ENCODE measurements at regions not wholly inside any gene's neighbourhood (a gene's known extent, or its start where the extent isn't known, plus 50 kb on each side); places are given as distances from the start of the nearest gene placed in this dataset.

DNA sequence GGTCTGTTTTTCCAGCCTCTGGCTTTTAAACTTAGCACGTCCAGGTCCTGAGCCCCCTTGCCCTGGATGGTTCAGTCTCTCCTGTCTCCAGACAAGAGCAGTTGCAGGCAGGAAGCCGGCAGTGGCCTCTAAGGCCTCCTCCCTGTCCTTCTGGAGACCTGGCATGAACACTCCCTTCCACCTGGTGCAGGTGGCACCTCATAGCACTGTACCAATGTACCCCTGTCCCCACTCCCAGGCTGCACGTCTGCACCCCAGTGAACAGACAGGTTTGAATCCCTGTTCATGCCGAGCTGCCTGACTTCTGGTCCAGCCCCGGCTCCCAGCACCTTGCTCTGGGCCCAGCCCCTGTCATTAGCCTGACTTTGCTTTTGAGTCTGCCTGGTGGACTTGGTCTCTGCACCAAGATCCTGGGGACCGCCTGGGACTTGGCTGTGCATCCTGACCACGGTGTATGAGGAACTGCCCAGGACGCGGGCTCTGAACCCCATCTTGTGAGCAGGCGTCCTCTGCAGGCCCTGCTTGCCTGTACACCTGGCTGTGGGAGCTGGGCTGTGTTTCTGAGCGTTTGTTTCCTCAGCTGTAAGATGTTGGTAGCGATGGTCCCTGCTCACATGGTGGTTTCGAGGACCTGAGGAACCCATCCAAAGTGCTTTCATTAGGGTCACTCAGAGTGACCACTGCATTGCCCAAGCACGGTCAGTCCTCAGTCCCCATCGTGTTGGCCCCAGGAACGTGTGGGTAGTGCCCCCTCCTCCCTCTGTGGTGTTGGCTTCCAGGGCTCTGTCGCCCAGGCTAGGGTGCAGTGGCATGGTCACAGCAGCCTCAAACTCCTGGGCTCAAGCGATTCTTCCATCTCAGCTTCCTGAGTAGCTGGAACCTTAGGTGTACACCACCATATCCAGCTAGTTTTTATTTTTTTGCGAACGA, 75.0 kb upstream of the SHANK2 start:
- no peak for DNase-seq (ENCODE audit: low spot score)
- TF ChIP-seq, protein P1, sequence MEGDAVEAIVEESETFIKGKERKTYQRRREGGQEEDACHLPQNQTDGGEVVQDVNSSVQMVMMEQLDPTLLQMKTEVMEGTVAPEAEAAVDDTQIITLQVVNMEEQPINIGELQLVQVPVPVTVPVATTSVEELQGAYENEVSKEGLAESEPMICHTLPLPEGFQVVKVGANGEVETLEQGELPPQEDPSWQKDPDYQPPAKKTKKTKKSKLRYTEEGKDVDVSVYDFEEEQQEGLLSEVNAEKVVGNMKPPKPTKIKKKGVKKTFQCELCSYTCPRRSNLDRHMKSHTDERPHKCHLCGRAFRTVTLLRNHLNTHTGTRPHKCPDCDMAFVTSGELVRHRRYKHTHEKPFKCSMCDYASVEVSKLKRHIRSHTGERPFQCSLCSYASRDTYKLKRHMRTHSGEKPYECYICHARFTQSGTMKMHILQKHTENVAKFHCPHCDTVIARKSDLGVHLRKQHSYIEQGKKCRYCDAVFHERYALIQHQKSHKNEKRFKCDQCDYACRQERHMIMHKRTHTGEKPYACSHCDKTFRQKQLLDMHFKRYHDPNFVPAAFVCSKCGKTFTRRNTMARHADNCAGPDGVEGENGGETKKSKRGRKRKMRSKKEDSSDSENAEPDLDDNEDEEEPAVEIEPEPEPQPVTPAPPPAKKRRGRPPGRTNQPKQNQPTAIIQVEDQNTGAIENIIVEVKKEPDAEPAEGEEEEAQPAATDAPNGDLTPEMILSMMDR (IDR thresholded peaks at IDR 0.05; ENCODE audit: extremely low read depth, missing control alignments) = no peak

DNA sequence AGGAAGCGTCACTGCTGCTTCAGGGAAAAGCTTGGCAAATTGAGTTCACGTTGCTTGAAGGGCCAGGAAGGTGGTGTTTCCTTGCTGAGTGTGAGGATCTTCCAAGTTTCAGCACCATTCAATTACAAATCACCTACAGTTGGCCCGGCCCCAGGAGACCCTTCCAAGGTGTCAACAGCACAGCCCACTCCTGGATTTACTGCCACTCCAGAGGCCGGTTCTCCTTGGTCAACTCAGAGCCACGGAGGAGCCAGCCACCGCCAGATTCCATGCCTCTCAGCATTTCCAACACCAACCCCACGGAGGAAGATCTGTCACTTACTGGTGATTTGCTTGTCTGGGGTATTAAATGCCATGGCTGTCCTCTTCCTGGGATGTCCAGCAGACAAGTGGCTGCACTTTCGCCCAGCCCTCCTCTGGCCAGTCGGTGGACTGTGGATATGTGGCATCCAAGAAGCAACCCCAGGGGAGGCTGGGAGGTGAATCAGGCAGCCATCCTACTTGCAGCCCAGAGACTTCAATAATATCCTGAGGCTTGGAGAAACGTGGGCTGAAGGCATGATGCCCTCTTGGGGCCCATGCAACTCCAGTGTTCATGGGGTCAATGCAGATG, 74.1 kb upstream of the SHANK2 start:
- TF ChIP-seq, protein P1 (IDR thresholded peaks at IDR 0.05; ENCODE audit: extremely low read depth, missing control alignments) = no peak
- no peak for DNase-seq (ENCODE audit: low spot score)

DNA sequence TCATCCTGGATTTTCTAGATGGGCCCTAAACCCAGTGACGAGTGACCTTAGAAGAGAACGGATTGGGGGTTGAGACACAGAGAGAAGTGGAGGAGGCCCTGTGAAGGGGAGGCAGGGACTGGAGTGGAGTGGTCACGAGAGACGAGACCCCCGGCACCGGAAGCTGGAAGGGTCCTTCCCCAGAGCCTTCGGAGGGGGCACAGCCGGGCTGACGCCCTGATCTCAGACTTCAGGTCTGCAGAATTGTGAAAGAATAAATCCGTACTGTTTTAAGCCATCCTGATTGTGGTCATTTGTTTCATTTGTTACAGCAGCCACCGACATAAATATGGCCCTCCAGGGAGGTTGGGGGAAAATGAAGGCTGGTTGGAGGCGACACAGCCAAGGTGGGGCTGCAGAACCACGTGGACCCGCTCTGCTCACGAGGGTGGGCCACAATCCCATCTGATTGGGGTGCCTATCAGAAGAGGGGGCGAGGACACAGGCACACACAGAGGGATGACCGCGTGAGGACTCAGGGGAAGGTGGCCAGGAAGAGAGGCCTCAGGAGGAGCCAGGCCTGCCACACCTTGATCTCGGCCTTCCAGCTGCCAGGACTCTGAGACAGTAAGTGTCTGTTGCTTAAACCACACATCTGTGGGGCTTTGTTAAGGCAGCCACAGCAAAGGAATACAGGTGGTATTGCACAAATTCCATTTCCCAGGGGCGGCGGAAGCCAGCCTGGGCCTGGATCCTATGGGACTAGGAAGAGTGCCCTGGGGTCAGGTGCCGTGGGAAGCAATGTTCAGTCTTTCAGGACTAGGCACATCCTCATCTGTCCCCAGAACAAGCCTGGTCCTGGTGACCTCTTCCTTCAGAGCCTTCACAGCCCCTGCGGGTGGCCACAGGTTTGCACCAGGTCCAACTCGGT, 73.3 kb upstream of the SHANK2 start:
- TF ChIP-seq, protein P1 (IDR thresholded peaks at IDR 0.05; ENCODE audit: extremely low read depth, missing control alignments) = no peak
- no peak for DNase-seq (ENCODE audit: low spot score)

DNA sequence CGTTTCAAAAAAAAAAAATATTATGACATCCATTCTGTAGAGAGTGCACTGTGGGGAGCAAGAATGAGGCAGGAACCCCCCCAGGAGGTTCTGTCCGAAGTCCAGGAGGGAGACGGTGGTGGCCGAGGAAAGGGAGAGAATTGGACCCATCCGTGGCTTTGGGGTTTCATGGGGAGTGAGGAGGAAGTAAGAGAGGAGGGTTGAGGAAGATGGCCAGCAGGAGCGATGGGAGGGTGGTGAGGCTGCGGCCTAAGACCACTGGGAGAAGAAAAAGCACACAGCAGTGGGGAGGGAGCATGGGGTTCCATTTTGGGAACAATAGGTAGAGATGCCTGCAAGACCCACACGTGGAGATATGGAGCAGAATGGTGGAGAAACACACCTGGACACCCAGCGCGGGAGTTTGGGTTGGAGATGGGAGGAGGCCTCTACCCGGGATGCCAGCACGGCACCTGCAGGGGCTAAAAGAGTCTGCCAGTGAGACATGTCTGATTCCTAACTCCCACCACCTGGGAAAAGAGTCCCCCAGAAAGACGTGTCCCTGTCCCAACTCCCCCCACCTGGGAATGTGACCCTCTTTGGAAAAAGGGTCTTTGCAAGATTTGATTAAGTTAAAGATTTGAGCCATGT, 72.5 kb upstream of the SHANK2 start:
- TF ChIP-seq, protein P1 (IDR thresholded peaks at IDR 0.05; ENCODE audit: extremely low read depth, missing control alignments) = no peak
- DNase-seq (ENCODE audit: low spot score) = no peak

DNA sequence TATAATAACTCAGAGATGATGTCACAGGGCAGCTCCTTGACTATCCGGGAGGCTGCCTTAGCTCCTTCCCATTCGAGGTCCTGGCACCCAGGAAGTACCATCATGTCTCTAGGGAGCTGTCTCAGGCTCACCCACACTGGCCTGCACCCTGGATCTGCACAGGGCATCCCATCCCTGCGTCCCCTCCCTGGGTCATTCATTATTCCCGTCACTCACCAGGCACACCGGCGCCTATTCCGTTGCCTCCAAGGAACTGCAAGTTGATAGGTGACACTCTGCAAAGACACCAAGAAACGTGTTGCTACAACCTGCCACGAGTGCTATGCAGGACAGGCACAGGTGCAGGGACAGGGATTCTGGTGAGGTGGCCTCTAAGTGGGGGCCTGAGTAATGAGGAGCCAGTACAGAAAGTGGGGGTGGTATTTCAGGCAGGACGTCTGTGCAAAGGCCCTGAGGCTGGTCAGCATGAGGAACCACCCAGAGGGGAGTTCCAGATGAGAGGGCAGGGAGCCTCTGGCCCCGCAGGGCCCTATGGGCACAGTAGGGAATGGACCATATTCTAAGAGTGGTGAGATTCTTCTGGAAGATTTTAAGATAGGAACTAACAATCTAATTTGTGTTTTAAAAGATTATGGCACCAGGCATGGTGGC, 71.6 kb upstream of the SHANK2 start:
- TF ChIP-seq, protein P1 (IDR thresholded peaks at IDR 0.05; ENCODE audit: extremely low read depth, missing control alignments) = no peak
- no peak for DNase-seq (ENCODE audit: low spot score)

DNA sequence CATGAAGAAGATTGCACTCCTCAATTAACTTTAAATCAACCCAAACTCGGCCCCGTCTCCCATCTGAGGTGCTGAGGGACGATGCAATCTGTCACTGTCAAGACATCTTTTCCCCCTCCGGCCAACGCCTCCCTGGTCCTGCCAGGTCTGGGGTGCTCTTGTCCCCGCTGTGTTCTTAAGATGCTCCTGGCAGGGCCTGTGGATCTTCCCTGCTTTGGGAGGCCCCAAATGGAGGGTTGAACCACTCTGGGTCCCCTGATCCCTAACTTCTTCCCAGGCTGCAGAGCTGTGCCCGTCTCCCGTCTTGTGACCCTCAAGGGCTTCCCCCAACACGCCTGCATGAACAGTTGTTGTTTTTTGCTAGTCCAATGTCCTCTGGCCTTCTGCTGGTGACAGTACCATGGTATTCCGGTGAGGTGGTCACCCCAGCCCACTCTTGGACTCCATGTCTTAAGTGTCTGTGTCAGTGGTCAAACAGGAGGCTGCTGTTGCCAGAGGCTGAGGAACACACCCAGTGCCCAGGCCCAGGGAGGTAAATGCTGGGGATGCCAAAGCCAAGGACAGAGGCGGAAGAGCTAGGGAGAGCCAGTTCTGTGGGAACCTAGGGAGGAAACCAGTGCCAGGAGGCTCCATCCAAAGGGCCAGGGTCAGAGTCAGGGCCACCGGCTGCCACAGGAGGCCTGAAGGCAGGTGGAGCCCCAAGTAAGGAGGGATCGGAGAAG, 70.6 kb upstream of the SHANK2 start:
- TF ChIP-seq, protein P1 (IDR thresholded peaks at IDR 0.05; ENCODE audit: extremely low read depth, missing control alignments) = no peak
- no peak for DNase-seq (ENCODE audit: low spot score)

Data from GM20000 (cell line).